GM12875 (cell line): ENCODE measurements at regions not wholly inside any gene's neighbourhood (a gene's known extent, or its start where the extent isn't known, plus 50 kb on each side); places are given as distances from the start of the nearest gene placed in this dataset.

Experiments
- H3K4me3 ChIP-seq: one replicate; pipeline ENCODE4 v1.5.1; 2011; ENCODE audit warnings: low read depth, low read length, control low read depth
- CTCF ChIP-seq: IDR thresholded peaks from 2 replicates; pipeline ENCODE4 v1.5.1; 2011; ENCODE audit warnings: low read depth, mild to moderate bottlenecking, control low read depth, inconsistent platforms, low read length, moderate library complexity, borderline replicate concordance; ENCODE audit not compliant: insufficient read depth

GRCh38 chr2:145975406-145975805 is 1455.5 kb upstream of the ZEB2 start:
- TF ChIP-seq CTCF, result no peak

DNA sequence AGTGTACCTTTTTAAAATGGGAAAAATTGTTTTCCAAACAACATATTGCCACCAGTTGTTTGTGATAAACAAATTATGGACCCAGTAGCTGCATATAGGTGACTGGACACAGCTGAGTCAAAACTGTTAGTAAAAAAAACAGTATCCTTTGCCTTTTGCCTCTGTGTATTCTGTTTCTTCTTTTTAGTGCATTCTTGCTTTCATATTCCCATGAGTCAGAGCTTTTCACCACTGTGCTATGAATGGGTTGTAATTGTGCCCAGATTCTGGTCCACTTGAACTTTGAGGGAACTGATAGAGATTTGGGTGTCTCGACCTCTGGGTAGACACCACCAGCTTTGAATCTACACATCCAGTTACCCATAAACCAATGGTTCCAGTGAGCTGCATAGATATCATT is 1441.9 kb upstream of the ZEB2 start:
- no peak for TF ChIP-seq CTCF
- H3K4me3 ChIP-seq, result no peak overlapping the region

More at GRCh38 chr2:145975406-145975805, 1455.5 kb upstream of the ZEB2 start:
- H3K4me3 ChIP-seq, result no peak overlapping the region

DNA sequence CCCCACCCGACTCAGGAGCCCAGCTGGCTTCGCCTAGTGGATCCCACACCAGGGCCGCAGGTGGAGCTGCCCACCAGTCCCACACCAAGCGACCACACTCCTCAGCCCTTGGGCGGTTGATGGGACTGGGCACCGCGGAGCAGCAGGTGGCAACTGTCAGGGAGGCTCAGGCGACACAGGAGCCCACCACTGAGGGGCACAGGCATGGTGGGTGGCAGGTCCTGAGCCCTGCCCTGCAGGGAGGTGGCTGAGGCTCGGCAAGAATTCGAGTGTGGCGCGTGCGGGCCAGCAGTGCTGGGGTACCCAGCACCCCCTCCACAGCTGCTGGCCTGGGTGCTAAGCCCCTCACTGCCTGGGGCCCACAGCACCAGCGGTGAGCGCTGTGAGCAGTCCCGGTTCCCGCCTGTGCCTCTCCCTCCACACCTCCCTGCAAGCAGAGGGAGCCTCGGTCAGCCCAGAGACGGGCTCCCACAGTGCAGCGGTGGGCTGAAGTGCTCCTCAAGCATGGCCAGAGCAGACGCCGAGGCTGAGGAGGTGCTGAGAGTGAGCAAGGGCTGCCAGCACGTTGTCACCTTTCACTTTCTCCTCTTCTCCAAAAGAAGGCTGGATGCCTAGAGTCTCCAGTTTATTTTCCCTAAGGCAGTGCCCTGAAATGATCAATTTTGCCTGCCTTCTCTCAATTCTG is 1440.7 kb upstream of the ZEB2 start:
- TF ChIP-seq CTCF, result no peak
- H3K4me3 ChIP-seq, result no peak overlapping the region

DNA sequence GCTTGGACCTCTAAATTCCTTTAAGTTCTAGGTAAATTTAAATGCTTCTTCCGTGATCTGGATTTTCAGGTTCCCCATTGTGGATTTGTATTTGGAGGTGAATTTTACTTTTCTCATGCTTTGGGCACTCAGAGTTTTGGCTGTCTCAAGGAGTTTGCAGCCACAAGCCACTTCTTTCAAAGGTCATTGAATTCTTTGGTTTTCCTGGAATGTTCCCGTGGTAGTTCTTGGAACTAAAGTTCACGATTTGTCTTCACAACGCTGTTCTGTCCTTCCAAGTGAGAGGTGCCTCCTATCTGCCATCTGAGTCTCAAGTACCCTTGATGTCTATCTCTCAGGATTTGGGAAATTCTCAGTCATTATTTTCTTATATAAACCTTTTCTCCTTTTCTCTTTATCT is 1438.7 kb upstream of the ZEB2 start:
- no peak for TF ChIP-seq CTCF
- no peak overlapping the region for H3K4me3 ChIP-seq

DNA sequence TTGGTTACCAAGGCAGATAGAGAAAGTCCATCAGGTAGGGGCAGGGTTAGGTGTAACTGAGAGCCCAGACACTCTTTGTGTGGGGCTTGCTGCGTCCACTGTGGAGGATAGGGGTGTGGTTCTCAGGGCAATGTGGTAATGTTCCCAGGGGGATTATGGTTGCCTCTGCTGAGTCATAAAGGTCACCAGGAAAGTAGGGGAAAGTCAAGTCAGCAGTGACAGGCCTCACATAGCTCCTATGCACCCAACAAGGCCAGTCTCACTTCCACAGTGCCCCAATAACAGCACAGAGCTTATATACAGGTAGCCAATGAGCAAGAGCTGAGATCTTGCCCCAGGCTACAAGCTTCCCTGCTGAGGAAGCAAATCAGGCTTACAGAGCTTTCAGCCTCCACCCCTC is 1438.0 kb upstream of the ZEB2 start:
- no peak overlapping the region for H3K4me3 ChIP-seq
- TF ChIP-seq CTCF, result no peak

- TF ChIP-seq CTCF, result no peak
- no peak overlapping the region for H3K4me3 ChIP-seq
These were observed 1420.0 kb upstream of the ZEB2 start for GRCh38 chr2:145939949-145940348.

GRCh38 chr2:145935016-145935415 is 1415.1 kb upstream of the ZEB2 start:
- H3K4me3 ChIP-seq, result no peak overlapping the region

More at GRCh38 chr2:145935016-145935415, 1415.1 kb upstream of the ZEB2 start:
- no peak for TF ChIP-seq CTCF
